GM19240 (cell line): ENCODE measurements at regions not wholly inside any gene's neighbourhood (a gene's known extent, or its start where the extent isn't known, plus 50 kb on each side); places are given as distances from the start of the nearest gene placed in this dataset.

ENCODE experiments used
- DNase-seq: peaks from one replicate; pipeline ENCODE4 v3.0.0; 2011; ENCODE audit warnings: low spot score; ENCODE audit not compliant: insufficient read length

DNA sequence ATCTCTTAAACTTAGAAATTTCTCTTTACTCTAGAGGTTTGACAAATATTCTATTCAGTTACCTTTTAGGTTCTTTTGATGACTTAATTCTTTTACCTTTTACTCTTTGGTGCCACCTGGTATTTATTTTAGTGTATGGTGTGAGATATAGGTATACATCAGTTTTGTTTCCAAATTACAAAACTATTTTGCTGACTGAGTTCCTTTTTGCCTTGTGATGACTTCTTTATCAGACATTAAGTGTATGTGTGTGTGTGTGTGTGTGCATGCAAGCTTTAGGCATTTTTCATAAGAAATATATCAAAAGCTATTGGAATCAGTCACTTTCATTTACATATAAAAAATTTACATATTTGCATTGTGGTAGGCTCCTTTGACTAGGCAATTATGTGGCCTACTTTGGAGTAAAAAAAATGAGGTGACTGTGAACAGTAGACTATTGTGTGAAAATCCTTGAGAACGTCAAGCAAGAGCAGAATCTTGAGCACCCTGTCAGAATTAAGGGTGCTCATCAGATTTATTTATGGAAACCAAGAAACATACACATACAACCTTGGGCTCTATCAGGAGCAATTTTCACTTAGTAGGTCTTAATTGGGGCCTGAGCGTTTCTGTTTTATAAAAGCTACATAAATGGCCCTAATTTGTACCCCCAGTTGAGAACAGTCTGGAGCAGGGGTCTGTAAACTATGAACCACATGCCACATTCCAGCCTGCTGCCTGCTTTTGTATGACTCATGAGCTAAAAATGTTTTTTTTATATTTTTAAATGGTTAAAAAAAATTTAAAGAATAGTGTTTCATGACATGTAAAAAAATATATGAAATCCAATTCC is 415.9 kb downstream of the SLC4A3 start:
- no peak for DNase-seq

- no peak for DNase-seq
These were observed 416.5 kb downstream of the SLC4A3 start for GRCh38 chr2:220043990-220044335.

GRCh38 chr2:220044383-220044782 is 417.0 kb downstream of the SLC4A3 start:
- no peak for DNase-seq

DNA sequence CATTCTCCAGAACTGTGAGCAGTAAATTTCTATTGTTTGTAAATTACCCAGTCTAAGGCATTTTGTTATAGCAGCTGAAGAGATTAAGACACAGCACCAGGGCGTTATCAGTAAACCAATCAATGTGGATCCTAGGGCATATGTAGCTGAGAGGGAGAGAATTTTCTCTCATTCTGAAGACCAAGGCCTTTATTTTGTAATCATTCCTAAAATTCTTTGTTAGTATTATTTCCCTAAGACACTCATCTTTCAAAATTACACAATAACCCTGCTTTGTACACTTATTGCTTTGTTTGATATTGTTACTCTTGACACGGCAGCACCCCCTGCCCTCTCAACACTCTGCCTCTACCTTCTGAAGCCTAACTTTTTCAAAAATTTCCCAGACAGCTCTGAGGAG is 419.1 kb downstream of the SLC4A3 start:
- no peak for DNase-seq

- no peak for DNase-seq
These were observed 424.3 kb downstream of the SLC4A3 start for GRCh38 chr2:220051716-220052115.

GRCh38 chr2:220053919-220054318 is 426.5 kb downstream of the SLC4A3 start:
- DNase-seq, result no peak

GRCh38 chr2:220057391-220057790 is 430.0 kb downstream of the SLC4A3 start:
- DNase-seq, result no peak

GRCh38 chr2:220057916-220058315 is 430.5 kb downstream of the SLC4A3 start:
- DNase-seq, result no peak

DNA sequence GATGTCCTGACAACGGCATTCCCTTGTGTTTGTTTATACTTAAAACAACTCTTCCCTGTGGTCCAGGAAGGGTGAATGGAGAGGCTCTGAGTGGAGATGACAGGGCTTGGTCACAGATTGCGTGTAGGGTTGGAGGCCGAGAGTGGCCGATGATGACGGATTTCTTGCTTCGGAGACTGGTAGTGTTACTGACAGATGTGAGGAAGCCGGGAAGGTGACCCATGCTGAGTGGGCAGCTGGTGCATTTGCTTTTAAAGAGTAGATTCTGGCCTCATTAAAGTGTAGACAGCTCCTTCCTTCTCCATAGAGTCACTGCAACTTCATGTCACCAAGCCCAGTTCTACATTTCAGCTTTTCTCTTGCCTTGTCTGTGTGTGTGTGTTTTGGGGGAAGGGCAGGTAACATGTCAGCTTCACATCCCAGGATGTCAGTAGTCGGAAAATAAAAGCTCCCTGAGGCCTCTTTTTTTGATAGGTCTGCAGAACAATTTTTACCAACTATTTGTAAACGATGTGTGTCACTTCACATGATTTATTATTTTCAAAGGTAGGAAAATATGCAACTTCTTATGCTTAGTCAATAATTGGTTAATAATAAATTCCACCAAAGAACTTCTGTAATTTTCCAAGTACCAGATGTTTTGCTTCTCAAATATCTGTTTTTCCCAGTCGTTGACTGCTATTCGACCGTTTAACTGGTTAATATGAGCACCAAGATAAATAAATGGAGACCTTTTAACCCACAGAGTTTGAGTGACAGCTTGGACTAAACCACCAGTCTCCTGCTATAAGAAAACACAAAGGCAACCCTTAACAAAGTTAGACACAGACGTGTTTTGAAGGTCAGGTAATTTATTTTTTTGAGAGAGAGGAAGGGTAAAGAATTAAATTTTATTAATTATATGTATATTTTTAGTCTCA is 436.9 kb downstream of the SLC4A3 start:
- no peak for DNase-seq

- no peak for DNase-seq
These were observed 438.2 kb downstream of the SLC4A3 start for GRCh38 chr2:220065581-220065980.

DNA sequence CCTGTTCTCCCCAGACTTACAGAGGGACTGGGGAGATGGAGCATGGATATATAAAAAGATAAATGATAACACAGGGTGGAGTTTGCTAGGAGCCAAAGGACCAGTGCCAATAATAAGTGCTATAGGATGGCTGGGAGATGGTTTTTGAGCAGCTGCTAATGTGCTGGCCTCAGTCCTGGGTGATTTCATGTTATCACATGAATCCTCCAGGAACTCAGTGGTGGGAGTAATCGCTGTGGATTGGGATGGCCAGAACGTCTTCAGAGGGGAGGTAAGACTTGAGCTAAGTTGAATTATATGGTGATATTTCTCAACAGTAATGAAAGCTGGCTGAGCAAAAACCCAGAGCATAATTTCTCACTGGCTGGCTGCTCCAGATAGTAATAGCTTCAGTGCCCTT is 441.4 kb downstream of the SLC4A3 start:
- DNase-seq, result no peak

DNA sequence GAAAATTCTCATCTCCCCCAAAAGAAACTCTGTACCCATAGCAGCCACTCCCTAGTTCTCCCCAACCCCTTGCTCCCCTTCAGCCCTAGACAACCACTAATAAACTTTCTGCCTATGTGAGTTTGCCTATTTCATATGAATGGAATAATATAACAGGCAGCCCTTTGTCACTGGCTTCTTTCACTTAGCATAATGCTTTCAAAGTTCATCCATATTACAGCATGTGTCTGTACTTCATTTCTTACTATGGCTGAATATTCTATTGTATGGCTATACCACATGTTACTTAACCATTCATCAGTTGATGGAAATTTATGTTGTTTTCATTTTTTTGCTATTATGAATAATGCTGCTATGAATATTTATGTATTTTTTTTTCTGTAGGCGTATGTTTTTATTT is 442.9 kb downstream of the SLC4A3 start:
- no peak for DNase-seq

- no peak for DNase-seq
These were observed 444.3 kb downstream of the SLC4A3 start for GRCh38 chr2:220071696-220072095.

DNA sequence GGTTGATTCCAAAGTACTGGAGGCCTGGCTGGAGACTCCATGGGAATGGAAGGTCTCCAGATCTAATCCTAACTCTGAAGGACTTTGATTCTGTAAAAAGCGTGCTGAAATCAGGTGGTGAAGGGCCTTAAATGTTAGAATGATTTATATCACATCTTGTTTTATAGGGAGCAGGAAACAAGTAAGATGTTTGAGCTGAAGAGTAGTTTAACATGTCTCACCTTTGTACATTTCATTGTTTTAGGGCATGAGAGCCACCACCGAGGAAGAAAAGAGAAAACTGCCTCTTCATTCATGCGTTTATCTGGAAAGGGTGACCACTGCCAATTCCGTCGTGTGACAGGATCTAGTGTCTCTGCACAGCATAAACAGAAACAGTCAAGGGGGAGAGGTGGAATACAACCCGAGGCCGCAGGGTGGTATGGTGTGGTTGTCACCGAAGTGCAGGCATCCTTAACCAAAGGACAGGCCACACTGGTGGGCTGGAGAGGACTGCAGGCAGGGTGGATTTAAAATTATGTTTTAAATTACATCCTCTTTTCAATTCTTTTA is 445.3 kb downstream of the SLC4A3 start:
- no peak for DNase-seq

GRCh38 chr2:220075835-220076234 is 448.4 kb downstream of the SLC4A3 start:
- DNase-seq, result no peak

DNA sequence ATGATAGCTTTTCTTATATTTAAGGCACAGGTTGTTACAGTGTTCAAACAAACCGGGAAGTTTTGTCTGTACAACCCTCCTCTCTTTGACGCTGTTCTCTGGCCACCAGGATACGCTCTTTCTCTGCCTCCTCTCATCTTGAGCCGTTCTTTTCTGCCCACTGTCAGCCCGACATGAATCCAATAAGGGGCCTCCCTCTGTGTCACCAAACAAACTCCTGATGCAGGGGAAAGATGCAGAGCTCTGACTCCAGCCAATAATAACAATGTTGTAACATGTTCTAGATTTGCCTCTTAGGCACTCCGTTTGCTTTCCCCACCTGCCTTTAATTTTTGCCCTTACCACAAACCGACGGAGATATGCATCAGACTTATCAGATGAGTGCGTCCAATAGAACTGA is 449.3 kb downstream of the SLC4A3 start:
- DNase-seq, result no peak

DNA sequence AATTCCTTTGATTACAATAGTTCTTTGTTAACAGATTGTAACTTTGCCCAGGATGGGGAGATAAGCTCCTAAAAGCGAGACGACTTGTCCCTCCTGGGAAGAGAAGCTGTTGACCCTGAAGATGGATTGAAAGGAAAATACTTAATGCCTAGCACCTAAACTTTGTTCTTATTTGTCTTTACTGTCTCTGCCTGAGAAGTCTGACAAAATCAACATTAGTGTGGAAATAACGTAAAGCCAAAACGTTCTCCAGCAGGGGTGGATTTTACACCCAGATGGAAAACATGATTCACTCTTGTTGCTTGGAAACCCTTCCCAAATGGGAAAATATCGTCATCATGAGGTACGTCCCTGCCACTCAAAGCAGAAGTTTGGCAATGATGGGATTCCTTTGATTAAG is 450.1 kb downstream of the SLC4A3 start:
- DNase-seq, result no peak

GRCh38 chr2:220078439-220078838 is 451.0 kb downstream of the SLC4A3 start:
- DNase-seq, result no peak

- no peak for DNase-seq
These were observed 452.2 kb downstream of the SLC4A3 start for GRCh38 chr2:220079595-220079994.

DNA sequence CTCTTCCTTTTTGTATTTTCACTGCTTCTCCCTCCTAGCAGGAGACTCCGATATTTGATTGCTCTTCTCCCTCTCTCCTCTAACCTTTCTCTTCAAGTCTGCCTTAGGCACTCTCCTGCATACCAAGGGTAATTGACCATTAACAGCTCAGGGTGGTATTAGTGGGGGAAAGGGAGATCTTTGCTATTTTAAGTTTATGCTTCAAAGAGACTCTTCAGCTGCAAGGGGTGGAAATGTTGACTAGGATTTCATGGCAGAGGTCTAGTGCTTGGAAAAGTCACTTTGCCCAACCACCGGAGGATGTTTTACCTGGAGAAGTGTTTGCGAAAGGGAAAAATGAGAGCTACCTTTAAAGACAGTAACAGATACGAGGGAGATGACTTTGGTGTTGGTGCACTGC is 453.7 kb downstream of the SLC4A3 start:
- no peak for DNase-seq

DNA sequence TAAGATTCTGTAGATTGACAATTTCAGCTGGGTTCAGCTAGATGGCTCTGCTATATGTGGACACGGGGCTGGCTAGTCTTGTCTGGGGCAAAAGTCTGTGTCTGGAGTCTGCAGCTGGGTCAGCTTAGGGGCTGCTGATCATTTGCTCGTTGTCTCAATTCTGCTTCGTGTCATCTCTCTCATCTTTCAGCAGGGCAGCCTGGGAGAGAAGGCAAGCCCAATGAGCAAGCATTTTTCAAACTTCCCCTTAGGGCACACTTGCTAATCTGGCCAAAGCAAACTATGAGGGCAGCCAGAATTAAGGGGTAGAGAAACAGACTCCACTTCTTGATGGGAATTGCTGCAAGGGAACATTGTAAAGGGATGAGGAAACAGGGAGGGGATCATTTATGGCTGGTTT is 462.6 kb downstream of the SLC4A3 start:
- DNase-seq, result no peak

DNA sequence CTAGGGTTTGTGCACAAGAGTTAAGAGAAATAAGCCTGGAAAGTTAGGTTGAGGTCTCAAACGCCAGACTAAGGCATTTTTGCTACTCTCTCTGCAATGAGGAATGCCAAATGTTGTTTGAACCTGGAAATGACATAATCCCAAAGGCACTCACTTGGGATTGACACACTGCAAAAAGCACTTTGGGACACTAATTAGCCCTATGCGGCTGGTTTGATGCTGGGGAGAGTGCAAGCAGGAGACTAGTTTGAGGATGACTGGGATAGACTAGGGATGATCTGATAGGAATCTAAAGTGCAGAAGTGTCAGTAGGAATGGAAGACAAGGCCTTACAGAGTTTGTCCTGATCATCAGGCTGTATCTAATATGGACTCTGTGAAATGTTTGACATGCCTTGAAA is 469.0 kb downstream of the SLC4A3 start:
- no peak for DNase-seq
